ENCODE measurements at regions not wholly inside any gene's neighbourhood (a gene's known extent, or its start where the extent isn't known, plus 50 kb on each side); places are given as distances from the start of the nearest gene placed in this dataset.

GRCh38 chr5:68428231-68428811 lies 212.8 kb downstream of the PIK3R1 start:
- Histone ChIP-seq H3K27me3 (ENCODE audit: control insufficient read depth in 3 of 3, insufficient read depth in 3 of 3, low read length in 2 of 3) (no peaks in the 10 kb centered on the region), H3K36me3 (ENCODE audit: control insufficient read depth in 4 of 4, insufficient read depth in 4 of 4, low read length in 4 of 4) (no peaks in the 10 kb centered on the region), H3K9me3 (ENCODE audit: control insufficient read depth in 4 of 4, insufficient read depth in 3 of 4, low read length in 3 of 4) (peaks cover 0 to 2% (median 0%) of the 10 kb centered on the region in 4 donors), H3K4me3 (no peak overlapping the region), H3K27ac (ENCODE audit: low read depth in 1 of 2, low read length in 1 of 2) (no peak overlapping the region), H3K9ac (ENCODE audit: insufficient read depth in 1 of 2, low read length in 2 of 2) (no peak overlapping the region), H3K4me1 (ENCODE audit: control insufficient read depth in 5 of 5, insufficient read depth in 5 of 5, low read length in 5 of 5) (peaks cover 0 to 2% (median 0%) of the 10 kb centered on the region in 5 donors)
- TF ChIP-seq CTCF (IDR thresholded peaks at IDR 0.05; ENCODE audit: control extremely low read depth, extremely low read depth) = no peak
- DNase-seq (no peak), ATAC-seq (ENCODE audit: insufficient read depth, low FRiP score) (no peak)
- 92 to 93% methylated on average over 9 of the region's 9 CpGs for WGBS, 2 donors

- H3K27ac ChIP-seq (ENCODE audit: low read depth in 1 of 2, low read length in 1 of 2) = no peak overlapping the region
- WGBS, 2 donors = 94 to 100% methylated on average over 2 of the region's 2 CpGs
- TF ChIP-seq CTCF (IDR thresholded peaks at IDR 0.05; ENCODE audit: control extremely low read depth, extremely low read depth) = no peak
- no peaks in the 10 kb centered on the region for H3K36me3 ChIP-seq (ENCODE audit: control insufficient read depth in 4 of 4, insufficient read depth in 4 of 4, low read length in 4 of 4)
- DNase-seq = no peak
- H3K4me1 ChIP-seq (ENCODE audit: control insufficient read depth in 5 of 5, insufficient read depth in 5 of 5, low read length in 5 of 5) = peaks cover 0 to 1% (median 0%) of the 10 kb centered on the region in 5 donors
- no peaks in the 10 kb centered on the region for H3K27me3 ChIP-seq (ENCODE audit: control insufficient read depth in 3 of 3, insufficient read depth in 3 of 3, low read length in 2 of 3)
- H3K9ac ChIP-seq (ENCODE audit: insufficient read depth in 1 of 2, low read length in 2 of 2) = no peak overlapping the region
- H3K9me3 ChIP-seq (ENCODE audit: control insufficient read depth in 4 of 4, insufficient read depth in 3 of 4, low read length in 3 of 4) = peaks cover 0 to 2% (median 0%) of the 10 kb centered on the region in 4 donors
- no peak for ATAC-seq (ENCODE audit: insufficient read depth, low FRiP score)
- H3K4me3 ChIP-seq = no peak overlapping the region
Observed at GRCh38 chr5:68429510-68429909, 214.0 kb downstream of the PIK3R1 start.

DNA sequence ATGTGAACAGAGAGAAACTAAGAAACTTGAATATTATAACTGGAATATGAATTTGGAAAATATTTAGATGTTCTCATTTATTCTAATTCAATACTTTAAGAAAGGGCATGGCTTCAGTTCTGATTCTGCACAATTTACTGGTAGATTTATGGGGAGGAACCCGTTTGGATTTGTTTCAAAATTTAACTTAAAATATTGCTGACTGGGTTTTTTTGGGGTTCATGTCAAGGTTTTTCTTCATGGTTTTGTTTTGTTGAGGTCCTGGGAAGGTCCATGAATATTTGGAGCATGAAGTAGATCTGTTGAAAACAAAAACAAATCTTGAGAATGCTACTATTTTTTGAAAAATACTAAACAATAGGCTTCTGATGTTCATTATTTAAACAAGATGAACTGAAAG lies 214.7 kb downstream of the PIK3R1 start:
- no peak for ATAC-seq (ENCODE audit: insufficient read depth, low FRiP score)
- no peak overlapping the region for H3K27ac ChIP-seq (ENCODE audit: low read depth in 1 of 2, low read length in 1 of 2)
- H3K27me3 ChIP-seq (ENCODE audit: control insufficient read depth in 3 of 3, insufficient read depth in 3 of 3, low read length in 2 of 3) = no peaks in the 10 kb centered on the region
- H3K36me3 ChIP-seq (ENCODE audit: control insufficient read depth in 4 of 4, insufficient read depth in 4 of 4, low read length in 4 of 4) = no peaks in the 10 kb centered on the region
- DNase-seq = no peak
- no peak overlapping the region for H3K9ac ChIP-seq (ENCODE audit: insufficient read depth in 1 of 2, low read length in 2 of 2)
- no peak for TF ChIP-seq CTCF (IDR thresholded peaks at IDR 0.05; ENCODE audit: control extremely low read depth, extremely low read depth)
- peaks cover 0 to 3% (median 0%) of the 10 kb centered on the region in 5 donors for H3K4me1 ChIP-seq (ENCODE audit: control insufficient read depth in 5 of 5, insufficient read depth in 5 of 5, low read length in 5 of 5)
- H3K4me3 ChIP-seq = no peak overlapping the region
- peaks cover 0 to 2% (median 0%) of the 10 kb centered on the region in 4 donors for H3K9me3 ChIP-seq (ENCODE audit: control insufficient read depth in 4 of 4, insufficient read depth in 3 of 4, low read length in 3 of 4)
- WGBS, 2 donors = 68 to 77% methylated on average over 1 of the region's 1 CpG

GRCh38 chr5:68431186-68431585 lies 215.6 kb downstream of the PIK3R1 start:
- Histone ChIP-seq H3K4me3 (no peak overlapping the region), H3K36me3 (ENCODE audit: control insufficient read depth in 4 of 4, insufficient read depth in 4 of 4, low read length in 4 of 4) (no peaks in the 10 kb centered on the region), H3K4me1 (ENCODE audit: control insufficient read depth in 5 of 5, insufficient read depth in 5 of 5, low read length in 5 of 5) (peaks cover 0 to 5% (median 2%) of the 10 kb centered on the region in 5 donors), H3K9ac (ENCODE audit: insufficient read depth in 1 of 2, low read length in 2 of 2) (no peak overlapping the region), H3K27me3 (ENCODE audit: control insufficient read depth in 3 of 3, insufficient read depth in 3 of 3, low read length in 2 of 3) (no peaks in the 10 kb centered on the region), H3K9me3 (ENCODE audit: control insufficient read depth in 4 of 4, insufficient read depth in 3 of 4, low read length in 3 of 4) (peaks cover 0 to 1% (median 0%) of the 10 kb centered on the region in 4 donors), H3K27ac (ENCODE audit: low read depth in 1 of 2, low read length in 1 of 2) (no peak overlapping the region)
- TF ChIP-seq CTCF (IDR thresholded peaks at IDR 0.05; ENCODE audit: control extremely low read depth, extremely low read depth) = no peak
- ATAC-seq (ENCODE audit: insufficient read depth, low FRiP score) (no peak), DNase-seq (no peak)
- 86 to 95% methylated on average over 1 of the region's 1 CpG for WGBS, 2 donors

Measured in lung (tissue), 11 donors.